GM19395 (cell line): ENCODE measurements at regions not wholly inside any gene's neighbourhood (a gene's known extent, or its start where the extent isn't known, plus 50 kb on each side); places are given as distances from the start of the nearest gene placed in this dataset.

Experiments used
- ATAC-seq: cut with Tn5 transposase; IDR thresholded peaks from one replicate; pipeline ENCODE4 v1.9.1; 2021; ENCODE audit warnings: mild to moderate bottlenecking, moderate library complexity; ENCODE audit not compliant: unreplicated experiment

GRCh38 chr1:234692966-234693580, 83.1 kb upstream of the IRF2BP2 start:
- ATAC-seq = no peak

GRCh38 chr1:234691567-234691966, 81.6 kb upstream of the IRF2BP2 start:
- ATAC-seq = no peak

DNA sequence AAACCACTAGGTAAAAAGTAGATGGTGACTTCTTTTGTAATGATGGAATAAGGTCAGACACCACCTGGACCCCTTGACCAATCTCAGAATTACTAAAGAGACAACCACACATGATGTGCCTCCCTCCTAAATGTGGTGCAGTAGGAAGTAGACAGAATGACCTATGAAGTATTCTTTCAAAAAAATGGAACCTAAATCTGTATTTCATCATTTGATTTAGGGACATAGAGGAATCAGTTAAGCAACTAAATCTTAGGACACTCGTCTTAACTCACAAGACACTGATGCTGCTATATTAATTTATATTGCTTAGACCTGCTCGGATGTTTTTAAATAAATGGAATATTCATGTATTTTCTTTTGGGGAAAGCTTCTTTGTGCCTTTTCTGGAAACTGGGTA, 80.9 kb upstream of the IRF2BP2 start:
- ATAC-seq = no peak

DNA sequence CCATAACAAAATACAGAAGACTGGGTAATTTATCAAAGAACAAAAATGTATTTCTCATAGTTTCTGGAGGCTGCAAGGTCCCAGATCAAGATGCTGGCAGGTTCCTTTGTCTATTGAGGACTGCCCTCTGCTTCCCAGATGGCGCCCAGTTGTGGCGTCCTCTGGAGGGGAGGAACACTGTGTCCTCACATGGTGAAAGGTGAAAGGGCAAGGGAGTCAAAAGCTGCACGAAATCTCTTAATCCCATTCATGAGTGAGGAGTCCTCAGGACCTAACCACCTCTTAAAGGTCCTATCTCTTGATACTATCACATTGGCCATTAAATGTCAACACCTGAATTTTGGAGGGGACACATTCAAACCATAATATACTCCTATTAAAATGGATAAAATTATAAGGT, 79.3 kb upstream of the IRF2BP2 start:
- ATAC-seq = no peak

GRCh38 chr1:234687011-234687410, 77.0 kb upstream of the IRF2BP2 start:
- no peak for ATAC-seq

DNA sequence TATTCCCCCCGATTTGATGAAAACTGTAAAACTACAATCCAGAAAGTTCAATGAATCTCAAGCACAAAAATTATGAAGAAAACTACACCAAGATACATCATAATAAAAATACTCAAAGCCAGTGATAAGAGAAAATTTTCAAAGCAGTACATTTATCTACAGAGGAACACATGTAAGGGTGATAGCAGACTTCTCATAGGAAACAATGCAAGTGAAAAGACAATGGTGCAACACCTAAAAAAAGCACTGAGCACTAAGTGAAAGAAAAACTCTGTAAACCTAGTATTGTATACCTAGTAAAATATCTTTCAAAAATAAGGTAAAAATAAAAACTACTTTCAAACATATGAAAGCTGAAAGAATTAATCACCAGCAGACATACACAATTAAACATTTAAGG, 76.1 kb upstream of the IRF2BP2 start:
- no peak for ATAC-seq

- ATAC-seq = no peak
Measured at GRCh38 chr1:234684856-234685255, 74.9 kb upstream of the IRF2BP2 start.

DNA sequence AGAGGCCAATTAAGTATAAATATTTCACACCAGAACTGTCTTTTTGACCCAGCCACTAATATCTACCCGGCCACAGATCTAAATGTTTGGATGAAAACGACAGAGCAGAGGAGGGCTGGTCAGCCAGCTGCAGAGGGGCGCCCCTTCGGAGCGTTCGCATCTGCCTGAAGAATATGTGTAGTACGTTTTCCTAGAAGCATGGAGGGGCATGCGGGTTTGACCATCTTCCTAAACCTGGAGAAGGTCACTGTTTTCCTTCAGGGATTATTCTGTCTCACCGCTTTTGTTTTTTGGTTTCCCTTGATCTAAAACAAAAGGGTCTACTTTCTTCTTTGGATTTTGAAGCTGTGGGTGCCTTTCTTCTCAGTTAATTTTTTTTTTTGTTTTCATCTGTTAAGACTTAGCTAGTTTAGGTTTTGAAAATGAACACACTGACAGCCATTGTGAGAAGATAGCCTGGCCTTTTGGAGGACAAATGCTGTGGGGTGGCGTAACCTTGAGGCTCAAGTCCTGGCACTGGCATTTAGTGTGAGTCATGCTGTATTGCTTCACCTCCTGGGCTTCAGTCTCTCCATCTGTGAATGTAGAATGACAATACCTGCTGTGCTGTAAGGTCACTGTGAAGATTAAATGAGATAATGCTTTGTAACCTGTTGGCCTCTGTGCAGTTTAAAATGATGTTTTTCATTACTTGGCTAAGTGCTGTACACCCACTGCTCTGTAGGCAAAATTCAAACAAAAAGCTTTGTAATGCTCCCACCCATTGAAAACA, 74.1 kb upstream of the IRF2BP2 start:
- no peak for ATAC-seq

GRCh38 chr1:234683127-234683860, 73.3 kb upstream of the IRF2BP2 start:
- ATAC-seq = no peak

- ATAC-seq = no peak
Measured at GRCh38 chr1:234681990-234682389, 72.0 kb upstream of the IRF2BP2 start.

GRCh38 chr1:234681065-234681464, 71.1 kb upstream of the IRF2BP2 start:
- ATAC-seq = no peak

DNA sequence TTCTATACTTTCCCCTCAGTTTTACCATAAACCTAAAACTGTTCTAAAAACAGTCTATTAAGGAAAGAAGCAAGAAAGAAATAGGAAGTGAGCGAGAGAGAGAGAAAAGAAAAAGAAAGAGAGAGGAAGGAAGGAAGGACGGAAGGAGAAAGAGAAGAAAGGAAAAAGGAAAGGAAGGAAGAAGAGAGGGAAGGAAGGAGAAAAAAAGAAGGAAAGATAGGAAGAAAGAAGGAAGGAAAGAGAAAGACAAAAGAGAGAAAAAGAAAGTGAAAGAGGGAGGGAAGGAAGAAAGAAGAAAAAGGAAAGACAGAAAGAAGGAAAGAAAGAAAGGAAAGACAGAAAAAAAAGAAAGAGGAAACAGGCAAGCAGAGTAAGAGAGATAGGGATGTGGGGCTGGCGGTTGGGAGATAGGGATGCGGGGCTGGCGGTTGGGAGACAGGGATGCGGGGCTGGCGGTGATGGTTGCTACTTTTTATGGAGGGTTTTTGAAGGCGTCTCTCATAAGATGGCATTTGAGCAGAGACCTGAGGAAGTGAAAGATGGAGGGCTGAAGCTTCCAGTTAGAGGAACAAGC, 70.4 kb upstream of the IRF2BP2 start:
- no peak for ATAC-seq

DNA sequence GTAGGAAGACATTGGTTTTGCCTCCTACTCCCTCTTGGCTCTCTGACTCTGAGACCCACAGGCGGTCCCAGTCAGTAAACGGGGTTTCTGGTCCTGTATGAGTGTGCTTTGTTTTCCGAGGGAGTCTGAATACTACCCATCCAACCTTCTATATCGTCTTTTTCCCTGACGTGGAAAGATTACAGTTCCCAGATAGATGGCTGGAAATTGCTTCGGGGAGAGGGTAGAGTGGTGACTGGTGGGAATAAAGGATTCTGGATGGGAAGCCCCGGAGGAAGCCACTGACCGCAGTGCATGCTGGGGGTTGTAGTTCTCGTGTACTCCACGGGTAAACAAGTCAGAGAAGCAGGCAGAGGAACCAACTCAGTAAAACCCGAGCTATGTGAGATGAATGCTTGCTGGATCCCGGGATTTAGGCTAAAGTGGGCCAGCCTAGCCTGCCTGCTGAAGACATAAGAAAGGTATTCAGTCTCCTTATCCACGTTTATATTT, 66.2 kb upstream of the IRF2BP2 start:
- ATAC-seq = peak; percentile 76

DNA sequence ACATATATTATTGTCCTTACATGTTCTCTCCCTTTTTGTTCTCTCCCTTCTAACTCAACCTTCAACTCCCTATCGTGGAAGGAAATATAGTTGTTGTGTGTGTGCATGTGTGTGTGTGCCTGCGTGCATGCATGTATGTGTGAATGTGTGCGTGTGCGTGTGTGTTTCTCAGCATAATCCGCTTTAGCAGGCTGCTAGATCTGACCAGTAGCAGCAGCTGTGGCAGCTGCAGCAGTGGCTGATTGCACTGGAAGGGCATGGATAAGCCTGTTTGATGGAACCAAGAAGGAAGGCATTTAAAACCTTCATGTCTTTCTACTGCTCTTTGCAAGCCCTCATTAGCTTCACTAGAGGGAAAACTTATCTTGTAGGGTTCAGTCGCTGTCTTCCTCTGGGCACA, 65.6 kb upstream of the IRF2BP2 start:
- ATAC-seq = no peak

- no peak for ATAC-seq
Measured at GRCh38 chr1:234675006-234675405, 65.0 kb upstream of the IRF2BP2 start.

GRCh38 chr1:234674218-234674815, 64.3 kb upstream of the IRF2BP2 start:
- ATAC-seq = no peak

DNA sequence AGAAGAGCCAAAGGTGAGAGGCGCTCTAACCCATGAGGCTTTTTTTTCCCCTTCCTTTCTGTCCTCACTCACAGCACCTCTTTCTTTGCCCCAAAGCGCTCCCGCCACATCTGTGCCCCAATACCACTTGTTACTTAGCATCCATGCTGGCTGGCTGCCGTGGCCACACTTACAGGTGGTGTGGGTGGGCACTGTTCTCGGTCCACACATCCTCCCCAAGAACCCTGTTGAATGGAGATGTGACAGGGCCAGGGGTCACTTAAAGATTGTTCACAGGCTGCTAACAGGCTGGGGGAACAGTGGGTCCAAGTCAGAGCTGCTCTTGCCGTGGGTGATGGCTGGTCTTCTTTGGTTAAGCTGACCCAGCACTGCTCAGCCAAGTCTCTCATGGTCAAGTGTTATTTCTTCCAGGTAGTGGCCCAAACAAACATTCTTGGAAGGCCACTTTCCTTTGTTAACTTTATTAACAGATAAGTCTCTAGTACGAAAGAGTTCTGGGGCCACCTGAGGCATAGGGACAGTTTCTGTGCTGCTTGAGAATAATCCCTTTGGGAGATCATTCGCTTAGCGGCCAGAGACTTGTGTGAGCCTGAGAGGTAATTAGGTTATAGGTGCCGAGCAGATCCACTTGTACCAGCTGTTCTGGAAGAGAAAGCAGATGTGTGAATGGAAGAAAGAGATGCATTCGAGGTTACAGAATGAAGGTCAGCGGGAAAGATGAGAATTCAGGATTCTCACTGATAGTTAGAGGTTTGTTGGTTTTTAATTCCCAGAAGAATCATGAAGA, 62.6 kb upstream of the IRF2BP2 start:
- ATAC-seq = no peak

GRCh38 chr1:234670967-234671626, 61.1 kb upstream of the IRF2BP2 start:
- peak; percentile 58 for ATAC-seq

DNA sequence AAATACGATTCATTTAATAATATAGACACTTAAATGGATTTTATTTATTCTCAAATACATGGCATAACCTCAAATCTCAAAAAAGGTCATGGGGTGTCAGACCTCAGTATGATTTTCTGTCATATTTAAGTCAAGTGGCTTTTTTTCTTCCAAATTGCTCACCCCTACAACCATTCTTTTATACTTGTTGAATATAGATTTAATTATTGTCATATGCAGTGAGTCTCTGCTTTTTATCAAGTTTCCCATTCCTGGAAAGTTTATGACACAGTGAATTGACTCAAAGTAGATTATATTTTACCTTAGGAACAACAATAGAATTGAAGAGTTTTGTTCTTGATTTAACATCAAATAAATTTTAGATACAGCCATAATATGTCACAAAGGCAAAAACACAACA, 59.5 kb upstream of the IRF2BP2 start:
- ATAC-seq = no peak

DNA sequence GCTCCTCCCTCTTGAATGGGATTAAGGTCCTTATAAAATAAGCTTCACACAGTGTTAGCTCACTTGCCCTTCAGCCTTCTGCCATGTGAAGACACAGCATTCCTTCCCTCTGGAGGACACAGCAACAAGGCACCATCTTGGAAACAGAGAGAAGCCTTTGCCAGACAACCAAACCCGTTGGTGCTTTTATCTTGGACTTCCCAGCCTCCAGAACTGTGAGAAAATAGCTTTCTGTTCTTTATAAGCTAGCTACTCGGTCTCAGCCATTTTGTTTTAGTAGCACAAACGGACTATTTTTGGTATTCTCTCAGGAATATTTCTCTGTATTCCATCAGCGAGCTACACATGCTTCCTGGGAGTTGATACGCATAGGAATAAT, 58.6 kb upstream of the IRF2BP2 start:
- ATAC-seq = no peak
